Karpas-422 (cell line): ENCODE measurements at regions not wholly inside any gene's neighbourhood (a gene's known extent, or its start where the extent isn't known, plus 50 kb on each side); places are given as distances from the start of the nearest gene placed in this dataset.

Experiments
- DNase-seq: peaks from one replicate; pipeline ENCODE4 v3.0.0-alpha.2; 2015
- H2AFZ ChIP-seq: fragments of 200-600 bp; sonication (generic); 2 replicates; pipeline ENCODE4 v1.6.1; 2014; ENCODE audit warnings: antibody characterized with exemption, low read length, mixed read lengths
- H3K27ac ChIP-seq: fragments of 200-600 bp; sonication (generic); 2 replicates; pipeline ENCODE4 v1.5.1; 2014; ENCODE audit warnings: mild to moderate bottlenecking, low read length, moderate library complexity
- H3K27me3 ChIP-seq: fragments of 200-600 bp; sonication (generic); 2 replicates; pipeline ENCODE4 v1.6.1; 2014; ENCODE audit warnings: low read length, mixed read lengths
- H3K36me3 ChIP-seq: fragments of 200-600 bp; sonication (generic); 2 replicates; pipeline ENCODE4 v1.6.1; 2014; ENCODE audit warnings: low read length, mixed read lengths; ENCODE audit not compliant: insufficient read depth
- H3K4me1 ChIP-seq: fragments of 200-600 bp; sonication (generic); 2 replicates; pipeline ENCODE4 v1.6.1; 2014; ENCODE audit warnings: mild to moderate bottlenecking, low read length, mixed read lengths
- H3K4me2 ChIP-seq: fragments of 200-600 bp; sonication (generic); 2 replicates; pipeline ENCODE4 v1.6.1; 2014; ENCODE audit warnings: low read length, low read depth, mild to moderate bottlenecking; ENCODE audit not compliant: poor library complexity, severe bottlenecking
- H3K4me3 ChIP-seq: fragments of 200-600 bp; sonication (generic); 2 replicates; pipeline ENCODE4 v1.5.1; 2014; ENCODE audit warnings: mild to moderate bottlenecking, antibody characterized with exemption, low read length, mixed read lengths
- H3K79me2 ChIP-seq: fragments of 200-600 bp; sonication (generic); 2 replicates; pipeline ENCODE4 v1.6.1; 2014; ENCODE audit warnings: mild to moderate bottlenecking, low read length, mixed read lengths
- H3K9ac ChIP-seq: fragments of 200-600 bp; sonication (generic); 2 replicates; pipeline ENCODE4 v1.6.0; 2014; ENCODE audit warnings: low read length
- H3K9me2 ChIP-seq: fragments of 200-600 bp; sonication (generic), shearing (Covaris generic); replicated peaks from 2 replicates; pipeline ENCODE4 v1.6.0; 2014; ENCODE audit warnings: mild to moderate bottlenecking, low read length, moderate library complexity; ENCODE audit not compliant: insufficient read depth
- H3K9me3 ChIP-seq: fragments of 300-700, 200-600 bp; sonication (generic); 2 replicates; pipeline ENCODE4 v1.6.1; 2014; ENCODE audit warnings: low read length, mixed read lengths
- H4K20me1 ChIP-seq: fragments of 200-600 bp; sonication (generic); 2 replicates; pipeline ENCODE4 v1.6.1; 2014; ENCODE audit warnings: mild to moderate bottlenecking, antibody characterized with exemption, low read length, low read depth; ENCODE audit not compliant: insufficient read depth

DNA sequence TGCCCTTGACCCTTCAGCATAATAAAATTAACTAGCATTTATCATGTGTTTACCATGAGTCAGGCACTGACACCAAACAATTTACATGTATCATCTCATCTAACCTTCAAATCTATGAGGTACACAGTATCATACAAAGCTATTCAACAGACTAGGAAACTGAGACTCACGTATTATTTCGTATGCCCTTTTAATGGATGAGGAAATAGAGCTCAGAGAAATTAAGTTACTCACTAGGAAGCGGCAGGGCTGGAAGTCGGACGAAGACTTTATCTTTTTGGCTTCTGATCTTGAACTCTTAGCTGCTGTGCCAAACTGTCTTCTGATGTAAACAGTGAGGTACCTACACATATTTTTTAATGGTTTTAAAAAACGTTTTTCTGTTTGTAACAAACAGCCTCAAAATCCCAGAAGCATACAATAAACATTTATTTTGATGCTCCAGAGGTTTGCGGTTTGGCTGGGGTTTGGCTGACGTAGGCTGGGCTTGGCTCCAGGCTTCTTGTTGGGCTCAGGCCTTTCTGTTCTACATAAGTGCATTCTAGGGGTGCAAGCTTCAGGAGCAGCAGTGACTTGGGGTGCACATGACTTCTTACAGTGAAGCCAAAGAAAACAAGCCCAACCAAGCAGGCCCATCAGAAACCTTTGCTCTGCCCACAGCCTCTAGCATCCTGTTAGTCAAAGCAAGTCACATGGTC is 184.7 kb downstream of the TBX5 start:
- no peaks in the 10 kb centered on the region for H3K79me2 ChIP-seq
- no peak overlapping the region for H3K4me2 ChIP-seq
- H3K9me2 ChIP-seq, result no peaks in the 10 kb centered on the region
- H2AFZ ChIP-seq, result no peak overlapping the region
- no peaks in the 10 kb centered on the region for H3K4me1 ChIP-seq
- DNase-seq, result no peak
- no peak overlapping the region for H3K4me3 ChIP-seq
- H4K20me1 ChIP-seq, result no peaks in the 10 kb centered on the region
- H3K36me3 ChIP-seq, result no peaks in the 10 kb centered on the region
- no peaks in the 10 kb centered on the region for H3K9me3 ChIP-seq
- no peak overlapping the region for H3K9ac ChIP-seq
- no peak overlapping the region for H3K27ac ChIP-seq
- H3K27me3 ChIP-seq, result no peaks in the 10 kb centered on the region

DNA sequence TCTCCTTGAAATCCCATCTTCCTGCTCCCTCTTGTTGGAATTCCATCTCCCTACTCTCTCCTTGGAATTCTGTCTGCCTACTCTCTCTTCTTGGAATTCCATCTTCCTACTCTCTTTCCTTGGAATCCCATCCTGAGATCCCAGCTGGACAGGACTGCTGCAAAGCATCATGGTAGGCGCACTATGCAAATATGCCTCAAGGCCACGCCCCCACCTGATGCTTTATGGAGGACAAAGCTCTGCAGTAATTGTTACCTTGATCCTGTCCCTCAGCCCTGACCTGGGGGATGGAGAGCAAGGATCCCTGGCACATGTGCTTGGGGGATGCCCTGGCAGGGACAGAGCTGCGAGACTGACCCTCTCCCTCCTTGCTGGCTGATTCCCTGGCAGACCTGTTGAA is 185.6 kb downstream of the TBX5 start:
- Histone ChIP-seq H3K36me3 (no peaks in the 10 kb centered on the region), H3K4me3 (no peak overlapping the region), H3K79me2 (no peaks in the 10 kb centered on the region), H3K4me1 (no peaks in the 10 kb centered on the region), H3K9me3 (no peaks in the 10 kb centered on the region), H4K20me1 (no peaks in the 10 kb centered on the region), H3K4me2 (no peak overlapping the region), H3K9me2 (no peaks in the 10 kb centered on the region), H3K27me3 (no peaks in the 10 kb centered on the region), H3K9ac (no peak overlapping the region), H2AFZ (no peak overlapping the region), H3K27ac (no peak overlapping the region)
- no peak for DNase-seq

- no peak for DNase-seq
- H3K4me2 ChIP-seq, result no peak overlapping the region
- H3K4me1 ChIP-seq, result no peaks in the 10 kb centered on the region
- H3K79me2 ChIP-seq, result no peaks in the 10 kb centered on the region
- no peak overlapping the region for H3K9ac ChIP-seq
- H3K9me2 ChIP-seq, result no peaks in the 10 kb centered on the region
- H3K4me3 ChIP-seq, result no peak overlapping the region
- H3K27me3 ChIP-seq, result no peaks in the 10 kb centered on the region
- no peak overlapping the region for H2AFZ ChIP-seq
- no peaks in the 10 kb centered on the region for H3K9me3 ChIP-seq
- no peaks in the 10 kb centered on the region for H4K20me1 ChIP-seq
- H3K27ac ChIP-seq, result no peak overlapping the region
- H3K36me3 ChIP-seq, result no peaks in the 10 kb centered on the region
Observed at GRCh38 chr12:114218136-114218535, 187.8 kb downstream of the TBX5 start.

DNA sequence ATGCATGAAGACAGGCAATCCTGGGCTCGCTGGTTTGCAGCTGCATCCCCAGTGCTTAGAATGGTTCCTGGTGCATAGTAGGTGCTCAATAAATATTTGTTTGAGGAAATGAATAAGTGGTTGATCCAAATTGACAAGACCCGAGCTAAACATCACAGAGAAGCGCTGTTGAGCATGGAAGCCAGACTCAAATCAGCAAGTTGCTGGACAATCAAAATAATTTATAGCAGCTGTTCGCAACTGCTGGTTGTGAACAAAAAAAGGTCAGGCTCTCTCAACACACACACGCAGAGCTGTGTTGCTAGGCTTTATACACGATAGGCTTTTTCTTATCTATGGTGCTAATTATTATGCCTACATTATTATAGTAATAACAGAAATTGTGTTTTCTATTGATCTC is 190.2 kb downstream of the TBX5 start:
- H2AFZ ChIP-seq, result no peak overlapping the region
- DNase-seq, result no peak
- no peaks in the 10 kb centered on the region for H3K27me3 ChIP-seq
- H3K9ac ChIP-seq, result no peak overlapping the region
- H3K9me2 ChIP-seq, result no peaks in the 10 kb centered on the region
- no peaks in the 10 kb centered on the region for H3K79me2 ChIP-seq
- no peaks in the 10 kb centered on the region for H3K9me3 ChIP-seq
- H3K27ac ChIP-seq, result no peak overlapping the region
- no peak overlapping the region for H3K4me3 ChIP-seq
- no peak overlapping the region for H3K4me2 ChIP-seq
- H3K36me3 ChIP-seq, result no peaks in the 10 kb centered on the region
- H4K20me1 ChIP-seq, result no peaks in the 10 kb centered on the region
- no peaks in the 10 kb centered on the region for H3K4me1 ChIP-seq

DNA sequence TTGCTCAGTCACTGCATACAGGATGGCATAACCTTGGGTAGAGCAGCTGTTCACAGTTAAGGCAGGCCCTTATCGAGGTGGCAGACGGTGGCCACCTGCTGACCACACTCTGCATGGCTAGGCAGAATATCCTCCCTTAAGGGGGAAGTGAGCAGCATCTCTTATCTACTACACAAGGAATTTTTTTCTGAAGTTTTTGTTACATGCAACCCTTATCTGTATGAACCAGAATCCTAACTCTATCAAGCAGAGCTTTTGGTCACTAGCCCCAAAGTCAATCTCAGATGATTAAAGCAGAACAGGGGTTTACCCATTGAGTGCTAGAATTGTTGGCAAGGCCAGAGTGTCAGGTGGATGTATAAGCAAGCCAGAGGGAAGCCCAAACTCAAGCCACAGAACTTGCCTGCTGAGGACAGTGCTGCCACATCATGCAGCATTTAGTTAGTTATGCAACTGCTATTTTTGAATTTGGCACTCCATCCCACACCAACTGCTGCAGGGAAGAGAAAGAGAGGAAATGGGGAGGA is 192.8 kb downstream of the TBX5 start:
- H3K36me3 ChIP-seq, result no peaks in the 10 kb centered on the region
- H4K20me1 ChIP-seq, result no peaks in the 10 kb centered on the region
- no peak for DNase-seq
- H3K4me2 ChIP-seq, result no peak overlapping the region
- H3K27me3 ChIP-seq, result no peaks in the 10 kb centered on the region
- no peaks in the 10 kb centered on the region for H3K9me2 ChIP-seq
- no peak overlapping the region for H3K27ac ChIP-seq
- no peaks in the 10 kb centered on the region for H3K4me1 ChIP-seq
- no peak overlapping the region for H3K9ac ChIP-seq
- no peak overlapping the region for H2AFZ ChIP-seq
- H3K79me2 ChIP-seq, result no peaks in the 10 kb centered on the region
- H3K9me3 ChIP-seq, result no peaks in the 10 kb centered on the region
- H3K4me3 ChIP-seq, result no peak overlapping the region

- Histone ChIP-seq H3K79me2 (no peaks in the 10 kb centered on the region), H3K27me3 (no peaks in the 10 kb centered on the region), H3K9me3 (no peaks in the 10 kb centered on the region), H3K4me2 (no peak overlapping the region), H3K9ac (no peak overlapping the region), H3K4me3 (no peak overlapping the region), H3K36me3 (no peaks in the 10 kb centered on the region), H3K9me2 (no peaks in the 10 kb centered on the region), H4K20me1 (no peaks in the 10 kb centered on the region), H3K27ac (no peak overlapping the region), H3K4me1 (no peaks in the 10 kb centered on the region), H2AFZ (no peak overlapping the region)
- no peak for DNase-seq
Observed at GRCh38 chr12:114209861-114210260, 196.1 kb downstream of the TBX5 start.

DNA sequence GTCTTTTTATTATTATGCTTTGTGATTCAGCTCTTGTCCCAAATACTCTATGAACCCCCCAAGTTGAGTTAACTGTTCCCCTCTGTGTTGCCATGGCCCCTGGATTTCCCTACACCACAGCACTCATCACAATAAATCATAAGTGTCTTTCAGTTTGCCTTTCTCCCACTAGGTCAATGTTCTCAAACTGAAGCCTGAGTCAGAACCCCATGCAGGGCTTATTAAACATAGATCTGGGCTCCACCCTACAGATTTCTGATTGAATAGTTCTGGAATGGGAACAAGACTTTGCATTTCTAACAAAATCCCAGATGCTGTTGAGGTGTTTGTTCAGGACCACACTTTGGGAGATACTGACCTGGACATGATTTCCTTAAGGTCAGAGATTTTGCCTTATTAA is 199.4 kb downstream of the TBX5 start:
- H3K4me2 ChIP-seq, result no peak overlapping the region
- H4K20me1 ChIP-seq, result no peaks in the 10 kb centered on the region
- no peaks in the 10 kb centered on the region for H3K79me2 ChIP-seq
- no peaks in the 10 kb centered on the region for H3K27me3 ChIP-seq
- no peak overlapping the region for H3K9ac ChIP-seq
- H3K9me3 ChIP-seq, result no peaks in the 10 kb centered on the region
- H3K36me3 ChIP-seq, result no peaks in the 10 kb centered on the region
- H3K4me1 ChIP-seq, result no peaks in the 10 kb centered on the region
- H3K27ac ChIP-seq, result no peak overlapping the region
- H3K9me2 ChIP-seq, result no peaks in the 10 kb centered on the region
- no peak overlapping the region for H3K4me3 ChIP-seq
- no peak for DNase-seq
- H2AFZ ChIP-seq, result no peak overlapping the region

DNA sequence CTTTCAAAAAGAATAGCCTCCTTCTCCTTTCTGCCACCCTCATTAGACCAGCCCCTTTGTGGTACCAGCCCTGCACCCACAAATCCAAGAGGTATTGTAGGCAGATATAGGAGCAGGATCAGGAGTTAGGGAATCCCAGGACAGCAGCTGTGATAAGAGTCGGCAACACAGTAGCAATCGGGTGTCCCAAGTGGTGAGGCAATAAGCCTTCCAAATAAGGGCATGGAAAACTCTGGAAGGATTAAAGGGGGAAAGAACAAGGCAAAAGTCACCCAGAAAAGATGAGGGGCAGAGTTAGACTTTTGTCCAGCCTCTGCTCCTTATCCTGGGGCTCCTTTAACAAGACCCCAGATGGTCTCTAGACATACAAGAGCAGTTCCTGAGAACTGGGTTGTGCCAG is 204.2 kb downstream of the TBX5 start:
- H3K4me1 ChIP-seq, result no peaks in the 10 kb centered on the region
- no peak overlapping the region for H3K9ac ChIP-seq
- H3K36me3 ChIP-seq, result no peaks in the 10 kb centered on the region
- DNase-seq, result no peak
- H3K4me3 ChIP-seq, result no peak overlapping the region
- no peak overlapping the region for H3K4me2 ChIP-seq
- H4K20me1 ChIP-seq, result no peaks in the 10 kb centered on the region
- H3K9me3 ChIP-seq, result peaks cover 4% of the 10 kb centered on the region; the same call in 1 of the 2 replicates
- no peak overlapping the region for H3K27ac ChIP-seq
- no peaks in the 10 kb centered on the region for H3K9me2 ChIP-seq
- no peaks in the 10 kb centered on the region for H3K79me2 ChIP-seq
- H3K27me3 ChIP-seq, result no peaks in the 10 kb centered on the region
- H2AFZ ChIP-seq, result no peak overlapping the region
